ENCODE measurements at regions not wholly inside any gene's neighbourhood (a gene's known extent, or its start where the extent isn't known, plus 50 kb on each side); places are given as distances from the start of the nearest gene placed in this dataset.

DNA sequence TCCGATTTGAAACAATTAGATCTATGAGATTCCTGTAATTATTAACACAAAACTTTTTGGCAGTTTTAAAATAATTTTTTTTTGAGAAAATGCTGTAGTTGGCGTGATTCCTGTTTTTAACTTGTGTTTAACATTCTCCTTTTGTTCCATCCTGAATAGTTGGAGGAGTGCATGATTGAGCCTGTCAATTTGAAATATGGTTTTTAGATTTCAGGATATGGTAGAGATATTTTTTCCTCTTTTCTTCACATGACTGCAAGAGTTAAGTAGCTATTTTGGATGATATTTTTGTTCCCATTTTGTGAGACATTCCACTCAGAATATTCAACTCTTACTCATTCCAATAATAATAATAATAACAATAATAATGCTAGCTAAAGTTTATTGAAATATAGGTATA lies 241.7 kb upstream of the MAN1A1 start:
- no TSS peak for BruUV-seq (replicated peaks)
- ChIA-PET CTCF (interaction anchor here (1.4 kb wide), 1 partner anchor 12 kb away, joined by 8 read pairs; no protein-coding TSS in a partner anchor), POLR2A (interaction anchor here (1.2 kb wide), 1 partner anchor 57 kb away, joined by 5 read pairs; no protein-coding TSS in a partner anchor)
- no peaks in the 10 kb centered on the region for H3K9me3 Mint-ChIP-seq (ENCODE audit: unreplicated experiment)
- H3K27ac Mint-ChIP-seq (ENCODE audit: low read depth, unreplicated experiment), result no peak overlapping the region
- TF ChIP-seq, protein P1, sequence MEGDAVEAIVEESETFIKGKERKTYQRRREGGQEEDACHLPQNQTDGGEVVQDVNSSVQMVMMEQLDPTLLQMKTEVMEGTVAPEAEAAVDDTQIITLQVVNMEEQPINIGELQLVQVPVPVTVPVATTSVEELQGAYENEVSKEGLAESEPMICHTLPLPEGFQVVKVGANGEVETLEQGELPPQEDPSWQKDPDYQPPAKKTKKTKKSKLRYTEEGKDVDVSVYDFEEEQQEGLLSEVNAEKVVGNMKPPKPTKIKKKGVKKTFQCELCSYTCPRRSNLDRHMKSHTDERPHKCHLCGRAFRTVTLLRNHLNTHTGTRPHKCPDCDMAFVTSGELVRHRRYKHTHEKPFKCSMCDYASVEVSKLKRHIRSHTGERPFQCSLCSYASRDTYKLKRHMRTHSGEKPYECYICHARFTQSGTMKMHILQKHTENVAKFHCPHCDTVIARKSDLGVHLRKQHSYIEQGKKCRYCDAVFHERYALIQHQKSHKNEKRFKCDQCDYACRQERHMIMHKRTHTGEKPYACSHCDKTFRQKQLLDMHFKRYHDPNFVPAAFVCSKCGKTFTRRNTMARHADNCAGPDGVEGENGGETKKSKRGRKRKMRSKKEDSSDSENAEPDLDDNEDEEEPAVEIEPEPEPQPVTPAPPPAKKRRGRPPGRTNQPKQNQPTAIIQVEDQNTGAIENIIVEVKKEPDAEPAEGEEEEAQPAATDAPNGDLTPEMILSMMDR (IDR thresholded peaks at IDR 0.05; ENCODE audit: unreplicated experiment), result no peak
- peaks cover 8% of the 10 kb centered on the region for H3K4me1 Mint-ChIP-seq (ENCODE audit: insufficient read depth, unreplicated experiment)
- intact Hi-C loops (cut with micrococcal nuclease), result no loop called here
- no peak overlapping the region for H3K4me3 Mint-ChIP-seq (ENCODE audit: unreplicated experiment)
- no peaks in the 10 kb centered on the region for H3K27me3 Mint-ChIP-seq (ENCODE audit: insufficient read depth, unreplicated experiment)
- no peak for DNase-seq (ENCODE audit: unreplicated experiment)
- H3K36me3 Mint-ChIP-seq (ENCODE audit: insufficient read depth, unreplicated experiment), result no peaks in the 10 kb centered on the region

DNA sequence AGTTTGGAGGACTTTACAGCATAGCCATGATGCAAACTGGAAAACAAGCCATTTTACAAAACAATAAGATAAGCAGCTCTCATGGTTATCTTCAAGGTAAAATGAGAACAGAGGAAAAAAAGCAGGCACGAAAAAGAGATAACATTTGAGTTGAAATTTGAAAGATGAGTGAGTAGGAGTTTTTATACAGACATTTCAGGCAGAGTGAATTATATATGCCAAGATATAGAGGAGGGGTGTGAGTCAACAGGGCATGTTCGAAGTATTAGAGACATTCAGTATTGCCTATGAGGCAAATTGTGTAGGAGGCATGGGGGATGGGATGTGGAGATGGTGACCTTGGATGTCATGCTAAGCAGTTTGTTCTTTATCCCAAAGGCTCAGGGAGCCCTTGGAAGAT lies 240.5 kb upstream of the MAN1A1 start:
- ChIA-PET CTCF (no interaction called here), POLR2A (no interaction called here)
- H3K4me1 Mint-ChIP-seq (ENCODE audit: insufficient read depth, unreplicated experiment), result peaks cover 8% of the 10 kb centered on the region
- H3K27me3 Mint-ChIP-seq (ENCODE audit: insufficient read depth, unreplicated experiment), result no peaks in the 10 kb centered on the region
- BruUV-seq (replicated peaks), result no TSS peak
- no peak overlapping the region for H3K4me3 Mint-ChIP-seq (ENCODE audit: unreplicated experiment)
- no peaks in the 10 kb centered on the region for H3K9me3 Mint-ChIP-seq (ENCODE audit: unreplicated experiment)
- intact Hi-C loops (cut with micrococcal nuclease), result no loop called here
- H3K27ac Mint-ChIP-seq (ENCODE audit: low read depth, unreplicated experiment), result no peak overlapping the region
- TF ChIP-seq, protein P1 (IDR thresholded peaks at IDR 0.05; ENCODE audit: unreplicated experiment), result no peak
- no peak for DNase-seq (ENCODE audit: unreplicated experiment)
- no peaks in the 10 kb centered on the region for H3K36me3 Mint-ChIP-seq (ENCODE audit: insufficient read depth, unreplicated experiment)

DNA sequence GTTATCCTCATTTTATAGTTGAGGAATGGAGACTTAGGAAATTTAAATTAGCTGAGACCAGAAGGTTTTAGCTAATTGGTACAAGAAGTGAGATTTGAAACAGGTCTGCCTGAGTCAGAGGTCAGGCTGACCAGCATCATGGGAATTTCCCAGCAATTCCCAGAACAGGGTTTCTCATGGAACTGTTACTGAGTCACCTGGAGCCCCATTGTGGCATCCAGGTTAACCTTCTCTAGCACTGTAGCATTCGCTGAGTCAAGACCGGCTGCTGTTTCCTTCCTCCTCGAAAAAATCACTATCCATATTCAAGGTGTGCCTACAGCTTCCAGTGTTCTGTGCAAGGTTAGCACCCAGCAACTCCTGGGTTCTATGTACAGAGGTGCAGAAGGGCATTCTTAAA lies 238.0 kb upstream of the MAN1A1 start:
- CTCF ChIA-PET, result interaction anchor here (0.7 to 1.8 kb wide), 2 partner anchors 9 to 34 kb away, joined by 3 to 6 read pairs; no protein-coding TSS in a partner anchor
- POLR2A ChIA-PET, result no interaction called here
- H3K4me3 Mint-ChIP-seq (ENCODE audit: unreplicated experiment), result no peak overlapping the region
- no peaks in the 10 kb centered on the region for H3K9me3 Mint-ChIP-seq (ENCODE audit: unreplicated experiment)
- no TSS peak for BruUV-seq (replicated peaks)
- H3K27ac Mint-ChIP-seq (ENCODE audit: low read depth, unreplicated experiment), result no peak overlapping the region
- peaks cover 8% of the 10 kb centered on the region for H3K4me1 Mint-ChIP-seq (ENCODE audit: insufficient read depth, unreplicated experiment)
- intact Hi-C loops (cut with micrococcal nuclease), result no loop called here
- no peaks in the 10 kb centered on the region for H3K36me3 Mint-ChIP-seq (ENCODE audit: insufficient read depth, unreplicated experiment)
- no peaks in the 10 kb centered on the region for H3K27me3 Mint-ChIP-seq (ENCODE audit: insufficient read depth, unreplicated experiment)
- peak; percentile 65 for DNase-seq (ENCODE audit: unreplicated experiment)
- TF ChIP-seq, protein P1 (IDR thresholded peaks at IDR 0.05; ENCODE audit: unreplicated experiment), result no peak

DNA sequence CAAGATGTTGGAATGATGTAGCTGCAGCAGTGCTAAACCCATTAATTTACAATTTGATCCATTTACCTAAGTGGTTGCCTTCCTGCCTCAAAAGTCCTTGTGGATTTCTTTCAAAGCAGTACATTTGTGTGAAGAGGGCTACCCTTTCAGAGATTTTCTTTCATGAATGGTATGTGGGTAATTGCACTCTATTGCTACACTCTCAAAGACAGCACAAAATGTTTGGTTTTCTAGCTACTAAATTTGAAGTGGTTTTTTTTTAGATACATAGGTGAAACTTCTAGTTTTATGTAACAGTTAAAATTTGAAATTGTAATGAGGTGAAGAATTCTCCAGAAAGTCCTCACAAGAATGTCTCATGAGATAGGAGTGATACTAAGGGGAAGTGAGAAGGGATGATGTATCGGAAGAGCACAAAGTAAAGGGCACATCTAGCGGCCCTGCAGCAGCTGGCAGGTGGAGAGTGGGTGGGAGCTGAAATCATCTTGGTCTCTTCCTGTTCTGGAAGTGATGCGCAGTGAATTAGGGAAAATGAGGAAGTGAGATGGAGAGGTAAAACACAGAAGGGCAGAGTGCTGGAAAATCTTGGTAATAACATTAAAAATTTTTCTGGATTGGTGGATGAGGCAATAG lies 236.8 kb upstream of the MAN1A1 start:
- ChIA-PET POLR2A (interaction anchor here (0.6 to 1.0 kb wide), 2 partner anchors 14 to 46 kb away, joined by 3 read pairs; no protein-coding TSS in a partner anchor), CTCF (interaction anchor here (0.6 to 1.8 kb wide), 3 partner anchors 10 to 197 kb away, joined by 3 to 6 read pairs (median 3); no protein-coding TSS in a partner anchor)
- no peak for DNase-seq (ENCODE audit: unreplicated experiment)
- H3K4me1 Mint-ChIP-seq (ENCODE audit: insufficient read depth, unreplicated experiment), result peaks cover 8% of the 10 kb centered on the region
- BruUV-seq (replicated peaks), result no TSS peak
- no peak overlapping the region for H3K4me3 Mint-ChIP-seq (ENCODE audit: unreplicated experiment)
- no peaks in the 10 kb centered on the region for H3K36me3 Mint-ChIP-seq (ENCODE audit: insufficient read depth, unreplicated experiment)
- no peaks in the 10 kb centered on the region for H3K27me3 Mint-ChIP-seq (ENCODE audit: insufficient read depth, unreplicated experiment)
- H3K27ac Mint-ChIP-seq (ENCODE audit: low read depth, unreplicated experiment), result no peak overlapping the region
- intact Hi-C loops (cut with micrococcal nuclease), result no loop called here
- no peaks in the 10 kb centered on the region for H3K9me3 Mint-ChIP-seq (ENCODE audit: unreplicated experiment)
- TF ChIP-seq, protein P1 (IDR thresholded peaks at IDR 0.05; ENCODE audit: unreplicated experiment), result no peak
